ENCODE measurements at regions not wholly inside any gene's neighbourhood (a gene's known extent, or its start where the extent isn't known, plus 50 kb on each side); places are given as distances from the start of the nearest gene placed in this dataset.
"Not testable (repeated sequence)": the region's sequence is repeated elsewhere in the genome, so short reads cannot be mapped to it uniquely, and the experiment has no call there.

DNA sequence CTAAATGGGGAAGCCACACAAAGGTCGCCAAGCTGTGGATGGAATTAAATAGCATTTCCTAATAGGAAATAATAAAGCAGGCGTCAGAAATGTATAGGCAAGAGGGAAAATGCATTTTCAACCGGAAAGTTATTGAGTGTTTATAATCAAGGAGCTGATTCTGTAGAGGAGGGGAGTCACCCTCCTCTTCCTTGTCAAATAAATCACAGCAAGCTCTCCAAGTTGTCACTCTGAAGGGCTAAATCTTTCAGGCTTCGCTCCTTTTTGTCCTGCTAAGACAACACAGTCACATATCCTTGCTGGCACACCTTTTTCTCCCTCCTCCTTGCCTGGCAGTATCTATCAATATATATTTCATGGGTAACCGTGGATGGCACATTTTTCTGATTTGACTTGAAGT, 338.4 kb downstream of the SATB1 start:
- Histone ChIP-seq H3K4me3 (ENCODE audit: control insufficient read depth in 1 of 2, extremely low read depth in 1 of 2, low read length in 1 of 2) (no peak overlapping the region), H3K36me3 (ENCODE audit: control insufficient read depth in 2 of 2, extremely low read depth in 1 of 2, insufficient read depth in 1 of 2, low read length in 1 of 2) (no peaks in the 10 kb centered on the region), H3K4me1 (ENCODE audit: control insufficient read depth in 1 of 2, extremely low read depth in 1 of 2, insufficient read depth in 2 of 2, low read length in 2 of 2) (peaks cover 0 to 8% of the 10 kb centered on the region in 2 experiments), H3K9me3 (no peaks in the 10 kb centered on the region), H3K27ac (ENCODE audit: low read length) (no peak overlapping the region), H3K27me3 (replicated peaks in 1 of 2; ENCODE audit: control insufficient read depth in 2 of 2, extremely low read depth in 1 of 2, insufficient read depth in 2 of 2, low read length in 1 of 2) (peaks cover 0 to 8% of the 10 kb centered on the region in 2 experiments)
- Mint-ChIP-seq H3K4me3 (no peak overlapping the region), H3K9me3 (no peaks in the 10 kb centered on the region), H3K27ac (no peak overlapping the region), H3K36me3 (no peaks in the 10 kb centered on the region), H3K4me1 (peaks cover 3 to 14% (median 8%) of the 10 kb centered on the region in 3 donors), H3K27me3 (peaks cover 4 to 6% of the 10 kb centered on the region in 2 donors)
- DNase-seq (no peak), ATAC-seq (replicated peaks in 1 of 4) (no peak)
- ChIA-PET POLR2A (no interaction called here), CTCF (no interaction called here)
- WGBS (ENCODE audit: insufficient coverage) = 80% methylated on average over 1 of the region's 5 CpGs

- Mint-ChIP-seq H3K36me3 (no peaks in the 10 kb centered on the region), H3K27ac (no peak overlapping the region), H3K4me3 (no peak overlapping the region), H3K27me3 (peaks cover 4 to 6% of the 10 kb centered on the region in 2 donors), H3K9me3 (no peaks in the 10 kb centered on the region), H3K4me1 (peaks cover 3 to 14% (median 8%) of the 10 kb centered on the region in 3 donors)
- Histone ChIP-seq H3K4me3 (ENCODE audit: control insufficient read depth in 1 of 2, extremely low read depth in 1 of 2, low read length in 1 of 2) (no peak overlapping the region), H3K27ac (ENCODE audit: low read length) (no peak overlapping the region), H3K4me1 (ENCODE audit: control insufficient read depth in 1 of 2, extremely low read depth in 1 of 2, insufficient read depth in 2 of 2, low read length in 2 of 2) (peaks cover 0 to 8% of the 10 kb centered on the region in 2 experiments), H3K9me3 (no peaks in the 10 kb centered on the region), H3K36me3 (ENCODE audit: control insufficient read depth in 2 of 2, extremely low read depth in 1 of 2, insufficient read depth in 1 of 2, low read length in 1 of 2) (no peaks in the 10 kb centered on the region), H3K27me3 (replicated peaks in 1 of 2; ENCODE audit: control insufficient read depth in 2 of 2, extremely low read depth in 1 of 2, insufficient read depth in 2 of 2, low read length in 1 of 2) (peaks cover 0 to 8% of the 10 kb centered on the region in 2 experiments)
- POLR2A ChIA-PET = interaction anchor here in 1 of 2 donors (0.6 kb wide), 1 partner anchor 60 kb away, joined by 3 read pairs; no protein-coding TSS in a partner anchor
- no CpG with 5 or more reads among the region's 7 CpGs for WGBS (ENCODE audit: insufficient coverage)
- CTCF ChIA-PET = no interaction called here
- DNase-seq (no peak), ATAC-seq (replicated peaks in 1 of 4) (no peak)
These were observed 339.1 kb downstream of the SATB1 start for GRCh38 chr3:18086078-18086477.

DNA sequence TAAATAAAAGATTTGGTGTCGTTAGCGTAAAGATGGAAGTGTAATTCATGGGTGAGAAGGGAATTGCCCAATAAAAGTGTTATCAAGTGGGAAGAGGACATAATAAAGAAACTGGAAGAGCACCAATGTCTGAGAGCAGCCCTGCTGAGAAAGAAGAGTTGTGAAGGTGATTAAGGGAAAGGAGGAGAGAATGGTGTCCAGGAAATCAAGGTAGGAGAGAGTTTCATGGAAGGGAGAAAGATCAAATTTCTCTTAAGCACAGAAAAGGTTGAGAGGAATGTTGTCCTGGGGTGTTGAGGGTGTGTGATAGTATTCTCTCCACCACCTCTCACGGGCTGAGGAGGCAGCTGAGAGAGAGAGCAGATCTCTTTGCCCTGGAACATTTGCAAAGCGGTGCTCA, 339.7 kb downstream of the SATB1 start:
- CTCF ChIA-PET = no interaction called here

GRCh38 chr3:18083273-18083590, 340.8 kb upstream of the TBC1D5 start:
- CTCF ChIA-PET = interaction anchor here in 1 of 2 donors (0.7 kb wide), 1 partner anchor 43 kb away, joined by 3 read pairs; no protein-coding TSS in a partner anchor
- H3K4me3 ChIP-seq (ENCODE audit: control insufficient read depth in 1 of 2, extremely low read depth in 1 of 2, low read length in 1 of 2); H3K36me3 ChIP-seq (ENCODE audit: control insufficient read depth in 2 of 2, extremely low read depth in 1 of 2, insufficient read depth in 1 of 2, low read length in 1 of 2); H3K4me1 ChIP-seq (ENCODE audit: control insufficient read depth in 1 of 2, extremely low read depth in 1 of 2, insufficient read depth in 2 of 2, low read length in 2 of 2); H3K9me3 Mint-ChIP-seq; H3K36me3 Mint-ChIP-seq; H3K4me1 Mint-ChIP-seq; DNase-seq; POLR2A ChIA-PET; H3K4me3 Mint-ChIP-seq; H3K27ac Mint-ChIP-seq; H3K27me3 ChIP-seq (replicated peaks in 1 of 2; ENCODE audit: control insufficient read depth in 2 of 2, extremely low read depth in 1 of 2, insufficient read depth in 2 of 2, low read length in 1 of 2); ATAC-seq (replicated peaks in 1 of 4); H3K9me3 ChIP-seq; H3K27ac ChIP-seq (ENCODE audit: low read length): not testable (repeated sequence)
- peaks cover 4 to 15% of the 10 kb centered on the region in 2 donors for H3K27me3 Mint-ChIP-seq
- WGBS (ENCODE audit: insufficient coverage) = no CpG with 5 or more reads among the region's 1 CpG

More for the DNA sequence above, 339.7 kb downstream of the SATB1 start:
- peaks cover 0 to 8% of the 10 kb centered on the region in 2 experiments for H3K27me3 ChIP-seq (replicated peaks in 1 of 2; ENCODE audit: control insufficient read depth in 2 of 2, extremely low read depth in 1 of 2, insufficient read depth in 2 of 2, low read length in 1 of 2)
- Mint-ChIP-seq H3K36me3 (no peaks in the 10 kb centered on the region), H3K9me3 (no peaks in the 10 kb centered on the region), H3K4me1 (peaks cover 3 to 14% (median 8%) of the 10 kb centered on the region in 3 donors), H3K4me3 (no peak overlapping the region), H3K27ac (no peak overlapping the region), H3K27me3 (peaks cover 4 to 6% of the 10 kb centered on the region in 2 donors)
- no peak for ATAC-seq (replicated peaks in 1 of 4)
- H3K4me3 ChIP-seq (ENCODE audit: control insufficient read depth in 1 of 2, extremely low read depth in 1 of 2, low read length in 1 of 2) = no peak overlapping the region
- H3K9me3 ChIP-seq = no peaks in the 10 kb centered on the region
- H3K36me3 ChIP-seq (ENCODE audit: control insufficient read depth in 2 of 2, extremely low read depth in 1 of 2, insufficient read depth in 1 of 2, low read length in 1 of 2) = no peaks in the 10 kb centered on the region
- WGBS (ENCODE audit: insufficient coverage) = 78% methylated on average over 3 of the region's 4 CpGs
- DNase-seq = no peak
- H3K4me1 ChIP-seq (ENCODE audit: control insufficient read depth in 1 of 2, extremely low read depth in 1 of 2, insufficient read depth in 2 of 2, low read length in 2 of 2) = peaks cover 0 to 8% of the 10 kb centered on the region in 2 experiments
- POLR2A ChIA-PET = interaction anchor here in 1 of 2 donors (0.6 kb wide), 1 partner anchor 60 kb away, joined by 3 read pairs; no protein-coding TSS in a partner anchor
- H3K27ac ChIP-seq (ENCODE audit: low read length) = no peak overlapping the region

GRCh38 chr3:18082551-18083272, 340.3 kb upstream of the TBC1D5 start:
- no peaks in the 10 kb centered on the region for H3K36me3 Mint-ChIP-seq
- no peak overlapping the region for H3K4me3 Mint-ChIP-seq
- ATAC-seq (replicated peaks in 1 of 4) = no peak
- H3K9me3 Mint-ChIP-seq = no peaks in the 10 kb centered on the region
- WGBS (ENCODE audit: insufficient coverage) = no CpG with 5 or more reads among the region's 3 CpGs
- no peak overlapping the region for H3K4me3 ChIP-seq (ENCODE audit: control insufficient read depth in 1 of 2, extremely low read depth in 1 of 2, low read length in 1 of 2)
- DNase-seq = no peak
- no peaks in the 10 kb centered on the region for H3K36me3 ChIP-seq (ENCODE audit: control insufficient read depth in 2 of 2, extremely low read depth in 1 of 2, insufficient read depth in 1 of 2, low read length in 1 of 2)
- POLR2A ChIA-PET = no interaction called here
- peaks cover 4 to 17% of the 10 kb centered on the region in 2 donors for H3K27me3 Mint-ChIP-seq
- peaks cover under 1 to 2% (median 1%) of the 10 kb centered on the region in 3 donors for H3K4me1 Mint-ChIP-seq
- CTCF ChIA-PET = interaction anchor here in 1 of 2 donors (0.7 kb wide), 1 partner anchor 42 kb away, joined by 3 read pairs; no protein-coding TSS in a partner anchor
- no peaks in the 10 kb centered on the region for H3K9me3 ChIP-seq
- no peak overlapping the region for H3K27ac Mint-ChIP-seq
- H3K27ac ChIP-seq (ENCODE audit: low read length) = no peak overlapping the region
- peaks cover 0 to 8% of the 10 kb centered on the region in 2 experiments for H3K27me3 ChIP-seq (replicated peaks in 1 of 2; ENCODE audit: control insufficient read depth in 2 of 2, extremely low read depth in 1 of 2, insufficient read depth in 2 of 2, low read length in 1 of 2)
- peaks cover 0 to 5% of the 10 kb centered on the region in 2 experiments for H3K4me1 ChIP-seq (ENCODE audit: control insufficient read depth in 1 of 2, extremely low read depth in 1 of 2, insufficient read depth in 2 of 2, low read length in 2 of 2)

GRCh38 chr3:18080198-18080689, 337.8 kb upstream of the TBC1D5 start:
- peaks cover 0 to 6% (median 0%) of the 10 kb centered on the region in 3 donors for H3K4me1 Mint-ChIP-seq
- H3K27ac ChIP-seq (ENCODE audit: low read length) = no peak overlapping the region
- H3K27me3 Mint-ChIP-seq = peaks cover 2 to 18% of the 10 kb centered on the region in 2 donors

More at GRCh38 chr3:18080198-18080689, 337.8 kb upstream of the TBC1D5 start:
- Histone ChIP-seq H3K4me1 (ENCODE audit: control insufficient read depth in 1 of 2, extremely low read depth in 1 of 2, insufficient read depth in 2 of 2, low read length in 2 of 2) (no peaks in the 10 kb centered on the region), H3K9me3 (no peaks in the 10 kb centered on the region), H3K4me3 (ENCODE audit: control insufficient read depth in 1 of 2, extremely low read depth in 1 of 2, low read length in 1 of 2) (no peak overlapping the region), H3K27me3 (replicated peaks in 1 of 2; ENCODE audit: control insufficient read depth in 2 of 2, extremely low read depth in 1 of 2, insufficient read depth in 2 of 2, low read length in 1 of 2) (no peaks in the 10 kb centered on the region), H3K36me3 (ENCODE audit: control insufficient read depth in 2 of 2, extremely low read depth in 1 of 2, insufficient read depth in 1 of 2, low read length in 1 of 2) (no peaks in the 10 kb centered on the region)
- Mint-ChIP-seq H3K36me3 (no peaks in the 10 kb centered on the region), H3K9me3 (no peaks in the 10 kb centered on the region), H3K27ac (no peak overlapping the region), H3K4me3 (no peak overlapping the region)
- ChIA-PET CTCF (interaction anchor here in 1 of 2 donors (1.0 kb wide), 1 partner anchor 309 kb away, joined by 3 read pairs; no protein-coding TSS in a partner anchor), POLR2A (no interaction called here)
- ATAC-seq (replicated peaks in 1 of 4) (no peak), DNase-seq (no peak)
